Brain microvascular endothelial cell (primary cell): ENCODE measurements at regions not wholly inside any gene's neighbourhood (a gene's known extent, or its start where the extent isn't known, plus 50 kb on each side); places are given as distances from the start of the nearest gene placed in this dataset.
A peak's percentile ranks its signal among the peaks of the same experiment; 100 is the strongest.

Experiments used
- DNase-seq: peaks from one replicate; pipeline ENCODE4 v3.0.0-alpha.2; 2020
- H3K27ac ChIP-seq: fragments of 250-450 bp; sonication (Bioruptor Pico); 2 replicates; pipeline ENCODE4 v1.5.1; 2020; ENCODE audit warnings: mild to moderate bottlenecking, moderate library complexity
- H3K27me3 ChIP-seq: fragments of 250-450 bp; sonication (Bioruptor Pico); replicated peaks from 2 replicates; pipeline ENCODE4 v1.5.1; 2020; ENCODE audit warnings: mild to moderate bottlenecking
- H3K36me3 ChIP-seq: fragments of 250-450 bp; sonication (Bioruptor Pico); replicated peaks from 2 replicates; pipeline ENCODE4 v1.5.1; 2020; ENCODE audit warnings: mild to moderate bottlenecking
- H3K4me3 ChIP-seq: 2 replicates; pipeline ENCODE4 v1.5.1; 2011; ENCODE audit warnings: low read depth, mild to moderate bottlenecking, control low read depth, low read length, moderate library complexity
- in situ Hi-C: cut with HindIII; loops from 2 replicates; pipeline ENCODE4 v1.10.0; 2017; ENCODE audit warnings: low sequenced_read_pairs, low pct_ligation_motif_present
- TF ChIP-seq, protein P1 (sequence below): IDR thresholded peaks from 2 replicates; pipeline ENCODE4 v1.5.1; 2011; ENCODE audit warnings: low read depth, mild to moderate bottlenecking, moderate library complexity, low read length, control low read depth, inconsistent platforms; ENCODE audit errors: missing control alignments

DNA sequence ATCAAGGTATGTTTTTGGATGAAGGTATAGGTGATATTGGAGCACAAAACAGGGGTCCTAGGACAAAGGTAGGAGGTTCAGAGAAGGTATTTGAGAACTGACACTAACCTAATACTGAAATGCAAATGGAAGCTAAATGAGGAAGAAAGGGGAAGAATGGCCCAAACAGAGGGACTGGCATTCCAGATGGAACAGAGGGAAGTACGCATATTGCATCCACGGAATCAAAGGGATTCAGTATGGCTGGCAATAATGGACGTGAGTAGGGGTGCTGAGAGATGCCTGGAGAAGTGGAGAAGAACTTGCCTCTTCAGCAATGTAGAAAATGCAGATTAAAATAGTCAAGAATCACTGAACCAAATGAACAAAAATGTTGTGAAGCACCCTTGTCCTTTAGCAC is 283.5 kb upstream of the DACH1 start:
- in situ Hi-C loops, result no loop called here
- Histone ChIP-seq H3K4me3 (no peak overlapping the region), H3K36me3 (no peaks in the 10 kb centered on the region), H3K27me3 (no peaks in the 10 kb centered on the region), H3K27ac (peak overlapping the region; percentile 57)
- DNase-seq, result no peak
- TF ChIP-seq, protein P1, sequence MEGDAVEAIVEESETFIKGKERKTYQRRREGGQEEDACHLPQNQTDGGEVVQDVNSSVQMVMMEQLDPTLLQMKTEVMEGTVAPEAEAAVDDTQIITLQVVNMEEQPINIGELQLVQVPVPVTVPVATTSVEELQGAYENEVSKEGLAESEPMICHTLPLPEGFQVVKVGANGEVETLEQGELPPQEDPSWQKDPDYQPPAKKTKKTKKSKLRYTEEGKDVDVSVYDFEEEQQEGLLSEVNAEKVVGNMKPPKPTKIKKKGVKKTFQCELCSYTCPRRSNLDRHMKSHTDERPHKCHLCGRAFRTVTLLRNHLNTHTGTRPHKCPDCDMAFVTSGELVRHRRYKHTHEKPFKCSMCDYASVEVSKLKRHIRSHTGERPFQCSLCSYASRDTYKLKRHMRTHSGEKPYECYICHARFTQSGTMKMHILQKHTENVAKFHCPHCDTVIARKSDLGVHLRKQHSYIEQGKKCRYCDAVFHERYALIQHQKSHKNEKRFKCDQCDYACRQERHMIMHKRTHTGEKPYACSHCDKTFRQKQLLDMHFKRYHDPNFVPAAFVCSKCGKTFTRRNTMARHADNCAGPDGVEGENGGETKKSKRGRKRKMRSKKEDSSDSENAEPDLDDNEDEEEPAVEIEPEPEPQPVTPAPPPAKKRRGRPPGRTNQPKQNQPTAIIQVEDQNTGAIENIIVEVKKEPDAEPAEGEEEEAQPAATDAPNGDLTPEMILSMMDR, result no peak

DNA sequence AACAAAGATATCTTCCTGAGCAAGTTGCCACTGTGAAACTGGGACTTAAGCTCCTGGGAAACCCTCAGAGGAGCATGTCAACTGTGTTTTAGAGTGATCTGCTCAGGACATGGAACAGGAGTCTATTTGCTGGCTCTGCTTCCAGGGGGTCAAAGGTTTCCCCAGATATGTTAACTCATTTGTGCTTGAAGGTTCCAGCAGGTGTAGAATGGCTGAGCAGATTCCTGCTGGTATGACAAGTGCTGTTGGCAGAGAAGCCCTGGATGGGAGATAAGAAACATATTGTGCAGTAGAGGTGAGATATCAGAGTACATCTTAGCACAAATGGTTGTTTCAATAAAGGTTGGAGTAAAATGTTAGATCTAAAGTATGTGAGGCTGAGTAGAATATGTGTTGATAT is 282.7 kb upstream of the DACH1 start:
- H3K27ac ChIP-seq, result no peak overlapping the region
- no peak for DNase-seq
- in situ Hi-C loops, result no loop called here

DNA sequence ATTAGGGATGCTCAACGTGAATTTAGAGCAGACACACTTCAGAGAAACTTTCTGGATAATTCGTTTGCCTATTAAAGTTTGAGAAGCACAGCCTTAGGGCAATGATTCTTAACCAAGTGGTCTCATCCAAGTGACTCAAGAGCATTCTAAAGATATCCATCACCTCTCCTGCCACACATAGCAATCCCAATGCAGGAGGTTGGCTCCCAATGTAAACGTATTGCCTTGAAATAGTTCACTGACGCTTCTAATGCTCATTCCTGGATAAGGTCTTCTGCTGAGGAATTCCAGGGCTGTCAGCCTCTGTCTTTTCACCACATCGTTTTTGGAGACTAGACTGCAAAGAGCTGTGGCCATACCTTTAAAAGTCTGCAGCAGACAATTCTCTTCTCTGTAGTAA is 279.8 kb upstream of the DACH1 start:
- Histone ChIP-seq H3K36me3 (no peaks in the 10 kb centered on the region), H3K4me3 (no peak overlapping the region), H3K27me3 (no peaks in the 10 kb centered on the region), H3K27ac (no peak overlapping the region)
- DNase-seq, result no peak
- in situ Hi-C loops, result no loop called here
- TF ChIP-seq, protein P1, result no peak

More for the DNA sequence above, 282.7 kb upstream of the DACH1 start:
- Histone ChIP-seq H3K4me3 (no peak overlapping the region), H3K27me3 (no peaks in the 10 kb centered on the region), H3K36me3 (no peaks in the 10 kb centered on the region)
- TF ChIP-seq, protein P1, result no peak

DNA sequence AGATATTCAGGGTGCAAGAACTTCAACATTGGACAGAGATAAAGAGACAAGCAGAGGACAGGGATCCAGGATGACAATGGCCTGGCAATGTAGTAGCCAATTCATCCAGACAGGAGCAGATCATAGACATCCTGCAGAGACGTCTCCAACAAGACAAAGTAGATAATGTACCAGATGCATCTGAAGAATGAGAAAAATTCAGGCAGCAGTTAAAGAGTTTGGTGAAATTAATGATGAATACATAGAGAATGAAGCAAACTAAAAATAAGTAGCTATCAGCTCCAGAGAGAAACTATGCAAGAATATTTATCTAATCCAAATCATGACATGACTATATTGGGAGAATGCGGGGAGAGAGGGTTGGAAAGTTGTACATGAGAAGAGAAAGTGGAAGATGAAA is 278.4 kb upstream of the DACH1 start:
- no peaks in the 10 kb centered on the region for H3K36me3 ChIP-seq
- in situ Hi-C loops, result no loop called here

DNA sequence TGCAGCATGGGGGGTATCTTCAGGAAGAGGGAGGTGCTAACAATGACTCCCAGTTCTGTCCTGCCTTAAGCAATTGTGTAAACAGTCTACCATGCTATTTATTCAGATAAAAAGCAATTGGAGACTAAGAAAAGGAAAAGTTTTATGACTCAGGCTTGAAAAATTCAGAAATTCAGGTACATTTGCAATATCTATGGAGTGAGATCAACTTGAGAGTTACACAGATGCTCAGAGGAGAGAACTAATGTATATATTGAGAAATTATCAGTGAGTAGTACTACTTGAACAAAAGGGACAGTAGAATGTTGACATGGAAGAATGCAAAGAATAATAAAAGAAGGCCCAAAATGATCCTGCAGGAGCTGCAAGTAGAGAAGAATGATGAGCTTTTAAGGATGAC is 277.6 kb upstream of the DACH1 start:
- TF ChIP-seq, protein P1, result no peak
- H3K36me3 ChIP-seq, result no peaks in the 10 kb centered on the region
- DNase-seq, result no peak
- H3K4me3 ChIP-seq, result no peak overlapping the region
- in situ Hi-C loops, result no loop called here
- no peaks in the 10 kb centered on the region for H3K27me3 ChIP-seq
- peak overlapping the region; percentile 61 for H3K27ac ChIP-seq

More for the DNA sequence above, 278.4 kb upstream of the DACH1 start:
- Histone ChIP-seq H3K27me3 (no peaks in the 10 kb centered on the region), H3K27ac (peak overlapping the region; percentile 61), H3K4me3 (no peak overlapping the region)
- TF ChIP-seq, protein P1, result no peak
- peak; percentile 50 for DNase-seq

DNA sequence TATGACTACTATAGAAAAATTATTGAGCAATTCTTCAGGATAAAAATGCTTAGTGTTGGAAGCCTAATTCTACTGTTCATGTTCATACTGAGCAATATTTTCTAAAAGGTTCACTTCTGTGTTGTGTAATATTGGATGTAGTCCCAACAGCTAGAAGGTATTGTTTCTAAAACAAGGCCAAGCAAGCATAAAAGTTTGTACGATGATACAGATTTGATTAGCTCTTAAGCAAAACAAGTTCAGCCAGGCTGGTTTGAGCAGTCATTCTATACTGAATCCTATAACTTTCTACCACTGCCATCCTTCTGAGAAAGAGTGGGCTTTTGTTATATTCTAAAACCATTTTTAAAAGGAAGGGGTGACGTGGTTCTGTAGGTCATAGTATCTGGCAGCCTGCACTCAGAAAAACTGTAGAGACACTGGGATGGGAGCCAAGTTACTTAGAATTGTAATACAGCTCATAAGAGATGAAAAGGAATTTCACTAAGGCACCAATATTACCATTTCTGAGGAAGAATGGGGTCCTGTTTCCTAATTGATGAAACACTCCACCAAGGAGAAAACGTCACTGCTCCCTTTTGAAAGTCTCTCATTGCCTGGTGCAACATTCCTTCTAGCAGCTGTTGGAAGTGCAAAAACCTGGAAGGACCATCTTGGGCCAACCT is 275.0 kb upstream of the DACH1 start:
- TF ChIP-seq, protein P1, result no peak
- Histone ChIP-seq H3K27ac (peak overlapping the region; percentile 48), H3K36me3 (no peaks in the 10 kb centered on the region), H3K4me3 (no peak overlapping the region), H3K27me3 (no peaks in the 10 kb centered on the region)
- peak; percentile 74 for DNase-seq
- in situ Hi-C loops, result no loop called here
